HG03103 (cell line): ENCODE measurements at regions not wholly inside any gene's neighbourhood (a gene's known extent, or its start where the extent isn't known, plus 50 kb on each side); places are given as distances from the start of the nearest gene placed in this dataset.
"Not testable (repeated sequence)": the region's sequence is repeated elsewhere in the genome, so short reads cannot be mapped to it uniquely, and the experiment has no call there.

ENCODE experiments used
- ATAC-seq: cut with Tn5 transposase; IDR thresholded peaks from one replicate; pipeline ENCODE4 v1.9.1; 2021; ENCODE audit warnings: low read depth; ENCODE audit not compliant: unreplicated experiment

DNA sequence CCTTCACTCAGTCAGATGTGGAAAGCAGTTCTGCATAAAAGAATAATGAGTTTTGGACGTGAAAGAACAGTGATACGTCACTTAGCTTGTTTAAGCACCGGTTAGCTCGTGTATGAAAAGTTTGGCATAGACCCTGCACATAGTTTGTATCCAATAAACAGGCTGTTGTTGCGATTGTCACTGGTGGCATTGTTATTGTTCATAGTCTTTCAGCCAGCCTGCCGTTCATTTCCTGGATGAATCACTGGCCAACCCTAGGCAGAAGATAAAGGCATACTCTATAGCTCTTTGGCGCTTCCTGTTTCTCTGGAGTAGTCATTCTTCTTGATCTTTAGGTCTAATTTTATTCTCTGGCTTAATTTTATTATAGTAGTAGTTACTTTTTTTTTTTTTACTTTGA lies 57.8 kb upstream of the ANKRD30A start:
- no peak for ATAC-seq

DNA sequence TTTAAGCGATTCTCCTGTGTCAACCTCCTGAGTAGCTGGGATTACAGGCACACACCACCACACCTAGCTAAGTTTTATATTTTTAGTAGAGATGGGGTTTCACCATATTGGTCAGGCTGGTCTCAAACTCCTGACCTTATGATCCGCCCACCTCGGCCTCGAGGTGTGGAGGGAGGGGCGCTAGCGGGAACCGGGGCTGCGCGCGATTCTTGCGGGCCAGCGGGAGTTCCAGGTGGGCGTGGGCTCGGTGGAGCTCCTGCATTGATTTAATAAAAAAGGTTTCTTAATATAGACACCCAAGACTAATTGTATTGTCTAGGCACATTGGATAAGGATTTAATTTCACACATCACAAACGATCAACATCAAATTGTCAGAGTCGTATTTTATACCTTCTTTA lies 63.1 kb upstream of the ANKRD30A start:
- ATAC-seq = not testable (repeated sequence)

DNA sequence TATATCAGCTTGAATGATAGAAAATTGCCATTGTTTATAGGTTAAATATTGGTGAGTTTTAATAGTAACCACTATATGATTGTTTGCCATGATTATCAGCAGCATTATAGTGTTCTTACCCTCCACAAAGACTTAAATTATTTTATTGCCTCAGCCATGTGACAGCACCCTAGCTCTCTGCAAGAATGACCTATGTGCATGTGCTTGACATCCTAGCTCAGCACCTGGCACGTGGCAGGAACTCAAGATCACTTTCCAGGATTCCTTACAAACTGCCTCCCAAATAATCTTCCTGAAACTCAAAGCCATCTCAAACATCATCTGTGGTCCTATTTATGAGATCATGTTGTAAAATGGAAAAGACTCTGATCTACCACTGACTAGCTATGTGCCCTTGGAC lies 68.1 kb upstream of the ANKRD30A start:
- no peak for ATAC-seq

DNA sequence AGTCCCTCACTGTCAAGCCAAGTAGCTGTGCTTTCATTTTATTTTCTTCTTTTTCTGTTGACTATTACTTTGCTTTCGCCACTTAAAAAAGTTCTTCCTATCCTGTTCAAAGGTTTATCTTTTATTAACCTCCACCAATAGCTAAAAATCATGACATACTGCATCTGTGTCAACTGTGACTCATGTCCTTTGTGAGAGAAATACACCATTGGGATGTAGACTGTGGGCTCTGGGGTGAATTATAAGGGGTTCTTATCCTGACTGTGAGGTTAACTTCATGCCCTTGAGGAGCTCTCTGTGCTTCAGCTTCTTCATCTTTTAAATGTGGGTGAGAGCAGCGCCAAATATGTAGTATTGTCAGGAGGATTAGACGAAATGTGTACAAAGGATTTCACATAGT lies 71.9 kb upstream of the ANKRD30A start:
- no peak for ATAC-seq

DNA sequence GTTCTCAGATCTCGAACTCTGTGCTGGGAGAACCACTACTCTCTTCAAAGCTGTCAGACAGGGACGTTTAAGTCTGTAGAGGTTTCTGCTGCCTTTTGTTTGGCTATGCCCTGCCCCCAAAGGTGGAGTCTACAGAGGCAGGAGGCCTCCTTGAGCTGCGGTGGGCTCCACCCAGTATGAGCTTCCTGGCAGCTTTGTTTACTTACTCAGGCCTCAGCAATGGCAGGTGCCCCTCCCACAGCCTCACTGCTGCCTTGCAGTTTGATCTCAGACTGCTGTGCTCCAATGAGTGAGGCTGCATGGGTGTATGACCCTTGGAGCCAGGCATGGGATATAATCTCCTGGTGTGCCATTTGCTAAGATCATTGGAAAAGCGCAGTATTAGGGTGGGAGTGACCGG lies 75.4 kb upstream of the ANKRD30A start:
- ATAC-seq = not testable (repeated sequence)

DNA sequence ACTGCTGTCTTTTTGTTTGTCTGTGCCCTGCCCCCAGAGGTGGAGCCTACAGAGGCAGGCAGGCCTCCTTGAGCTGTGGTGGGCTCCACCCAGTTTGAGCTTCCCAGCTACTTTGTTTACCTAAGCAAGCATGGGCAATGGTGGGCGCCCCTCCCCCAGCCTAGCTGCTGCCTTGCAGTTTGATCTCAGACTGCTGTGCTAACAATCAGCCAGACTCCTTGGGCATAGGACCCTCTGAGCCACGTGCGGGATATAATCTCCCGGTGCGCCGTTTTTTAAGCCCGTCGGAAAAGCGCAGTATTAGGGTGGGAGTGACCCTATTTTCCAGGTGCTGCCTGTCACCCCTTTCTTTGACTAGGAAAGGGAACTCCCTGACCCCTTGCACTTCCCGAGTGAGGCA lies 81.1 kb upstream of the ANKRD30A start:
- not testable (repeated sequence) for ATAC-seq

DNA sequence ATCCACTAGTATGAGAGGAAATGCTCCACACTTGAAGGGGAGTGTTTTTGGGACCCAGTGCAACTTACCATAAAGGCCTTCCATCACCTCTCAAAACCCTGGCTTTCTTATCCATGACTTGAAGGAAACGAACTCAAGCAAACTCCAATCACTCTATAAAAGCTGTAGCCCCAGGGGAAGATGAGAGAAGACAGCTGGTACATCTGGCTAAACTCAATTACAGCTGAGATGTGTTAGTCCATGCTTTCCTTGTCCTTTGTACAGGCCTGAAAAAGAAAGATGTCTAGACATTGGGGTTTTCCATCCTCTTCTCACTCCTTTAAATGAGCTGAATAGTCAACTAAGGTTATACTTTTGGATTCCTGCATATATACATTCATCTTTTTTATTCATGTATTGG lies 89.5 kb upstream of the ANKRD30A start:
- no peak for ATAC-seq

DNA sequence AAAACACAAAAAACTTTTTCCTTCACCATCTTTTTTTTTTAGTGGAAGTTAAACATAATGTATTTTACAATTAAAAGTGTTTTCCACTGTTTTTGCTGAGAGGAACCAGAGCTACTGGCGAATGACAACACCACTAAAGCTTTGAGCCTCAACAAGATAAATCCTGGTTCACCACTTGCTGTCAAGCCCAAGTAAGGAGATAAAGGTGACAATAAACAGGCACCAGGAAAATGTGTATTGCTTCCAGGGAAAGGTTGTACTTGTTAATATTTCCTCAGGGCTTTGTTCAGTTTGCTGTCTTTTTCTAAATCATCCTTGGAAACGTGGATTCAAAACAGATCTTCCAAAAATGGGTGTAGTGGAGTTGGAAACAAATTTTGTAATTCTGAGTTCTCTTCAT lies 109.9 kb upstream of the ANKRD30A start:
- ATAC-seq = no peak

DNA sequence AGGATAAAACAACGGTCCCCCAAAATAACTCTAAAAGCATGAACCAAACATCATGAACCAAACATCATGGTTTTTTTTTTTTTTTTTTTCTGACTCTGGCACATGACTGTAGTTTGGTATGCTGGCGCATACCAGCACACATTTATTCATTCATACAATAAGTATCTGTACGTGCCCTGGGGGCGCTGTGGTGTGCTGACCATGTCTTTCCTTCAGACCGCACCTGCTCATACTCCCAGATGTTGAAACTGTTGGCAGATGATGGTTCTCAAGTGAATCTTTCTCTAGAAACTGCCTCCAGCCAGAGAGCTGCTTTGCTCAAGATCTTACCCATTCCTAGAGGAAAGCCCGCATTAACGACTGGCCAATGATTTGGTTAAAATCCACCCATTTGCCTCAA lies 114.7 kb upstream of the ANKRD30A start:
- ATAC-seq = no peak

DNA sequence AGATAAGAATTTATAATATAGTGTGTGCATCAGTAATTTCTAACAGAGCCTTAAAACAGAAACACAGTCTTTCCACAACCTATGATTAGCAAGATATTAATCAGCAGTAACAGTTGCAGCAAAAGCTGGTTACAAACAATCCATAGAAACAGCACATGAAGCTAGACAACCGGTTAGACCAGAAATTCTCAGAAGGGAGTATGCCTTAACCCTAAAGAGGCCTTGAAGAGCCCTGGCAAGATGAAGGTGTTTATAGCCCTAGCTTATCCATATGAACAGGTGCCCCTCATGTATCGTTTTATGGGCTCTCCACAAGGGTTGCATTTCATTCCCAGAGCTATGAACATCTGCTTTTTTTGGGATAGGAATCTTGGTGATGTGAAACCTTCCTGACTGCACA lies 117.1 kb upstream of the ANKRD30A start:
- not testable (repeated sequence) for ATAC-seq

DNA sequence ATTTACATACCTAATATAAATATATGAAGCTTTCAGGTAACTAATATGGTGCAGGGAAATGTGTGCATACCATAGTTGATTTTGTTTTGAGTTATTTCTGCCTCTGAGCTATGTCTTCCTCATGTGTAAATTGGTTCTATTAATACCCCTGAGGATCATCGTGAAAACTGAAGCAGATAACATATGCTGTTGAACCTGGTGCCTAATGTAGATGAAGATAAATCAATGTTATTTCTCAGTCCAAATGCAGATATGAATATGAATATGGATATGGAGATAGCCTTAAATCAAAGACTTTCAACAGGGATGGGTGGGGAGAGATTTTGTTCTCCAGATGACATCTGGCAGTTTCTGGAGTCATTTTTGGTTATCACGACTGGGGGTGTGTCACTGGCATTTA lies 122.3 kb upstream of the ANKRD30A start:
- ATAC-seq = no peak

DNA sequence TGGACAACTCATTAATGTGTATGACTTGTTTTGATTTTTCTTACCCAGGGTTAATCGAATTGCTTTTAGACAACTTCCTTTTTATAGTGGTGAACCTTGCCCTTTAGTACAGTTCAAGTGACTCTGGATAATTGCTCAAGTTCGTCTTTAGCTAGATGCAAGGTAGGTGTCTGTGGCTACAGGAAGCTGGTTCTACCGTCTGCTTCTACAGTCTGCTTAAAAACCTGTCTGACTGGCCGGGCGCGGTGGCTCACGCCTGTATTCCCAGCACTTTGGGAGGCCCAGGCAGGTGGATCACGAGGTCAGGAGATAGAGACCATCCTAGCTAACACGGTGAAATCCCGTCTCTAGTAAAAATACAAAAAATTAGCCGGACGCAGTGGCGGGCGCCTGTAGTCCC lies 129.6 kb upstream of the ANKRD30A start:
- not testable (repeated sequence) for ATAC-seq

DNA sequence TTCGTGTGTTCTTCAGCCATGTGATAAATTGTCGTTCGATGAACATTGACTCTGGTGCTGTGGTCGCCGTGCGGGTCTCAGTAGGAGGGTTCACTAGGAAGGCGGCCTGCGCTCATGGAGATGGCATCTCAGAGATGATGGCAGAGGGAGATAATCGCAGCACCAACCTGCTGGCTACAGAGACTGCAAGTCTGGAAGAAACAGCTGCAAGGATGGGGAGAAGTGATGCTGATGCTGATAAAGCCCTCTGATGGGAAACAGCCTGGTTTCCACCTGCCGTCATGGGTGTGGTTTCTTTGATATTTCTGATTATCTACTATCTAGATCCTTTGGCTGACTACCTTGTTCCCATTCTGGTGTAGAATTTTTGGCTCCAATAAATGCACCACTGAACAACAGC lies 130.5 kb upstream of the ANKRD30A start:
- ATAC-seq = no peak

DNA sequence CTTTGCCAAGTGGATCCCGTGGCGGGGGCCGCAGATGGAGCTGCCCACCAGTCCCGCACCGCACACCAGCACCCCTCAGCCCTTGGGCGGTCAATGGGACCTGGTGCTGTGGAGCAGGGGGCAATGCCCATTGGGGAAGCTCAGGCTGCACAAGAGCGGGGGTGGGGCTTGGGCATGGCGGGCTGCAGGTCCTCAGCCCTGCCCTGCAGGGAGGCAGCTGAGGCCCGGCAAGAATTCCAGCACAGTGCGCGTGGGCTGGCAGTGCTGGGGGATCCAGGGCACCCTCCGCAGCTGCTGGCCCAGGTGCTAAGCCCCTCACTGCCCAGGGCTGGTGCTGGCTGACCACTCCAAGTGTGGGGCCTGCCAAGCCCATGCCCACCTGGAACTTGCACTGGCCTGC lies 136.2 kb upstream of the ANKRD30A start:
- ATAC-seq = no peak

DNA sequence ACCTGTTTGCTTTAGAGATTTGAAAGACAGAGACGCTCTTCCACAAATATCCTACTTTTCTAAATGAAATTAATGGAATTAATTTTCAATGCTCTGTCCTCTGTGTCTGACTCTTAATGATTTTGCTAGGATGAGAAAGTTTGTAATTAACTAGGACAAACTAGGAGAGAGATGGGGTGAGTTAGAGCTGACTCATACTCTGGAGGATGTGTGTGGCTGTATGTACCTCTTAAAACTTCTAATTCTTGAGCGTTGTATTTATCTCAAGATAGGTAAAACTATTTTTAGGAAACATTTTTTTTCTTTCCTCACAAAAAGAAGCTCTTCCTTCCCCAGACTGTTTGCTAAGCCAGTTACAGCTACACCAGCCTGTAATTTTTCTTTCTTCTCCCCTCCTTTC lies 178.8 kb upstream of the ANKRD30A start:
- no peak for ATAC-seq

DNA sequence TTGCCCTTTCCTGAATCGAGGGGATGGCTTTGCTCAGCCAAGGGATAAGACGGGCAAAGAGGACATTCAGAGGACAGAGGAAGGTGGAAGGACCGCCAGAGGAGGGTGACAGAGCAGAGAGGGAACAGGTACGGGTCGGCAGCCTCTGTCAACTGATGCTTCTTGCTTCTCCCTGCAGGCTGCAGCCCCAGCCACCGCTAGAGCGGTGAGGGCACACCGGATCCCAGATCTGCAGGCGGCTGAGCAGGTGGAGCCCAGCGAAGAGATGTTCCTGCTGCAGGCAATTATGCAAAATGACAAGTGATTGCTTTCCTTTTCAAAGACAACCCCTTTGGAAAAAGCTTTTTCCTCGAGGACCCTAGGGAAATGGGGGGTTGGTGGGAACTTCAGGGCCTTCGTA lies 181.9 kb upstream of the ANKRD30A start:
- no peak for ATAC-seq

DNA sequence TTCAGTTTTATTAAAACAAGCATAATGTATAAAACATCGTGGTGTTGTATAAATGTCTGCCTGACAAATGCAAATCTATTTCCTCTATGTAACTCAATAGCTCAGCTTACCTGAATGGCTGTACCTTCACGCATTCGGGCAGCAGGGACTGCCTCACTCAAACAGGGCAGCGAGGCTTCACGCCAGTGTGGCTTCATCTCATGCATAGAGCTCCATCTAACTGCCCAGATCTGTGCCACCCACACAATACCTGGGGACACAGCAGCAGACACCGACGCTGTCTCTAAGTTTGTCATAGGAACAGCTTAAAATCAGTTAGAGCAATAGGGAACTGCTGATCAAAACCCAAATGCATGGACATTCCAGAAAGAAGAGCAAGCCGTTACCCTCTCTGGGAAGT lies 182.8 kb upstream of the ANKRD30A start:
- ATAC-seq = no peak

DNA sequence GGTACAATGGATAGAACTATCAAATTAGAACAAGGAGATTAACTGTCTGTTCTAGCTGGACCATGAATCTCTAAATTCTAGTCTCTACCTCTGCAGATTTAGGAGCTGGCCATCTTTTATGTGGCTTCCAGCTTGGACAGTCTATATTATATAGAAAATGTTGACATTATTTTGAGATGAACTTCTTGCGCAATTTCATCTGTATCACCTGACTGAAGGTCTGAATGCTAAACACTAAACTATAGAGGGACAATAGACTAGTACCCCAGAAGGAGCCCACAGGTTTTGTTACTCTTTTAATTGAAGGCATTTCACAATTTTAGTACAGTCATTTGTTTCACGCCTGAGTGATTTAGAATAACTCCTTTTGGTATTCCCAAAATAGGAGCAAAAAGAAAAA lies 222.4 kb upstream of the ANKRD30A start:
- no peak for ATAC-seq

DNA sequence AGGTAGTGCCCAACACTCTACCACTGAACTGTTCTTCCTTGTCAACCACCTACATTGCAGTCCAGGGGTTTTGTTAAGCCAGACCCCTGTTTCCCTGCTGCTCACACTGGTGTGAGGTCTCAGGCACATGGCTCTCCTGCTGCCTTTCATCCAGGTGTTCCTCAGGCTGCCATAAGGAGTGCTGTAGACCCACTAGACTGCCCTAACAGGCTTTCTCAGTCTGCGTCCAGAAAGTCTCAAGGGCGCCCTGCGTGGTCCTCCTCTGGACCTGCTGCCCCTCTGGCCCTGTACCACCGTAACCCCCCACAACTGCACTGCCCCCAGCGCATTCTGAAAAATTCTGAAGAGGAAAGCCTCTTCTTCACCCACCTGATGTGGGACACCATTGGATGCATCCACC lies 225.7 kb upstream of the ANKRD30A start:
- no peak for ATAC-seq

DNA sequence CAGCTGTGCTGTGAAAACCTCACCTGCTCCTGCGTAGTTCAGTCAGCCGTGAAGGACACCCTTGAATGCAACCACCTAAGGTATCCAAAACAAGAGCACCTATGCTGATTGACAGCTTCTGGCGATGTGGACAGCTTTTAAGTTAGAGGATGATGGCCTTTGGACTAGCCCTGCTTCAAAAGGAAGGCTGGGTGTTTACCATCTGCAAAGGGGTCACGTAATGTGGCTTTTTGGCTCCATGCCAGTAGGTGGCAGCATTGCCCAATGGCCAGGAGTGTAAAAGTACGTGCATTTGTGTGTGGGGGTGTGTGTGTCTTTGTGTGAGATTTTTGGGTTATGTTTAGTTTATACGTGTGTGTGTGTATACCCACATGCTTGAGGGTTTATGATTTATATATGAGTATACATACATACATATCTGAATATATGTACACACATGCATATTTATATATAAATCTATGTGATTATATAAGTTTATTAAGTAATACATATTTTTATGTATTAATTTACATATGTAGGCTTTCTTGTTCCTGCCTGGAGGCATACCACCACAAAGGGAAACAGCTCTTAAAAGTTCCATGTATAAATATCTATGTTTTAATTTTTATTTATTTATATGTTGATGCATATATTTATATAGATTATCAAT lies 236.3 kb upstream of the ANKRD30A start:
- peak; percentile 80 for ATAC-seq

DNA sequence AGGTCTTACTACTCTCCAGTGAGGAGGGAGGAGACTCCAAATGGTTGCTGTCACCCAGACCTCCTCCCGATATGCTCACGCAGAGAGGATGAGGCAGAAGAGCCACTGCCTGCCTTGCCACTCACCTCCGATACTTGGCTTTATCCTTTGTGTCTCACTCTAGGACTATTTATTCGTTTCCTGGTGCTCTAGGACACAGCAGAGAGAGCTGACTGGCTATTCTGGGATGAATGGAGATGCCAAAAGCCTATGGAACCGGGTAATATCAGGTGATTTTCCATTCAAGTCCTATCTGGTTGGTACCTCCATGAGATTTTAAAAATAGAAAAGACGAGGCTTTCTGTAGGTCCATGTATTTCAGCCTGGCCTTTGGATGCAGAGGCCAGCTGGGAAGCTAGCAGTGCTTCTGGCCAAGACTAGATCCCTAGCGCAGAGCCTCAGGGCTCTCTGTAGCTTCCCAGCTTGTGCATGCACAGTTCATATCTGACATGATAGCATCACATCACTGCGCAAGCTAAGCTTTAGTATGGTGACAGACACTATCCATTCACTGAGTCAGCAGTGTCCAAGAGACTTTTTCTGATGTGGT lies 239.0 kb upstream of the ANKRD30A start:
- ATAC-seq = no peak

DNA sequence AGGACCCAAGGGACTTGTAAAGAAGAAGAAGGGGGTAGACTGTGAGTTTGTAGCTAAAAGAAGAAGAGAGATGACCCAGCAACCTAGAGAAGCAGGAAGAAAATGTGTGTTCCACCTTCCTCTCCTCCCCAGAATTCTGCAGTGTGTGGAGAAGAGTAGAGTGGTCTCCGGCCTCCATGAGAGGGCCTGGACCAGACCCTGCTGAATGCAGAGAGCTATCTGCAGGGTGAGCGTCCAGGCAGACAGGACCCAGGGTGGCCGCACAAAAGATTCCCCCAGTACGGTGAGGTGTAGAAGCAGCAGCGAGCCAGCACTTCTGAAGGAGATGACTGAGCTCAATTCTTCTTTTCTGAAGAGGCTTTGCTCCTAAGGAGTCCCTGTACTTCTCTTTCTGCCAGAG lies 239.7 kb upstream of the ANKRD30A start:
- no peak for ATAC-seq

DNA sequence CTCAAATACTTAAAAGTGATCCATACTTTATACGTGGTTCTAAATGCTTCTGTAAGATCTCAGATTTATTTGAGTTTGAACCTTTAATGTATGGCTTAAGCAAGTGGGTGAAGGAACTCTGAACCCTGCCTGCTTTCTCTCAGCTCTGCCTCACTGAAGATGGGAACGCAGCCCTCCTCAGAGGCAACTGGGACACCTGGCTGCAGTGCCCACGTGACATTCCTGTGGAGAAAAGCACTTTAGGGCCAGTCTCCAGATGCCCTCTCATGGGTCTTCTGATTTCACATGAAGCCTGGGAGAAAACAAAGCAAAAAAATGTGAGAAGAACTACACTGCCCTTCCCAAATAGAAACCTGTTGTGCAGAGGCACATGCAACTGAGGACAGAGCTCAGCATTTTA lies 242.6 kb upstream of the ANKRD30A start:
- no peak for ATAC-seq
